Activated B cell treated with CpG ODN at 0.5 μM for 24 hours (primary cell): ENCODE measurements at regions not wholly inside any gene's neighbourhood (a gene's known extent, or its start where the extent isn't known, plus 50 kb on each side); places are given as distances from the start of the nearest gene placed in this dataset.

ENCODE experiments used
- ATAC-seq: fragments of 200-7000 bp; cut with Tn5 transposase; one replicate; pipeline ENCODE4 v1.10.0; 2021; ENCODE audit warnings: low read depth, mild to moderate bottlenecking, moderate library complexity
- CTCF ChIA-PET: fragments of 350-600 bp; sonication (Branson Sonifier 250); formaldehyde crosslinking; loops from one replicate; lab custom pipeline; 2021; ENCODE audit warnings: antibody characterized with exemption; lab: Charles Lee
- POLR2A ChIA-PET: fragments of 350-600 bp; sonication (Branson Sonifier 250); formaldehyde crosslinking; loops from one replicate; lab custom pipeline; 2021; ENCODE audit warnings: antibody characterized with exemption; lab: Charles Lee
- DNase-seq: peaks from one replicate; pipeline ENCODE4 v3.0.0; 2022
- H3K27ac Mint-ChIP-seq: one replicate; pipeline ENCODE4 v1.8.0; 2020; ENCODE audit warnings: mixed read lengths
- H3K27me3 Mint-ChIP-seq: one replicate; pipeline ENCODE4 v1.8.0; 2021; ENCODE audit warnings: mixed read lengths
- H3K36me3 Mint-ChIP-seq: one replicate; pipeline ENCODE4 v1.8.0; 2021; ENCODE audit warnings: low read depth, mixed read lengths
- H3K4me1 Mint-ChIP-seq: one replicate; pipeline ENCODE4 v1.8.0; 2021; ENCODE audit warnings: mixed read lengths
- H3K4me3 Mint-ChIP-seq: one replicate; pipeline ENCODE4 v1.8.0; 2020; ENCODE audit warnings: mild to moderate bottlenecking, mixed read lengths
- H3K9me3 Mint-ChIP-seq: one replicate; pipeline ENCODE4 v1.8.0; 2020; ENCODE audit warnings: mixed read lengths
- CTCF ChIP-seq: fragments of 200-600 bp; IDR thresholded peaks from one replicate; pipeline ENCODE4 v1.8.0; 2022; ENCODE audit warnings: antibody characterized with exemption, mild to moderate bottlenecking
- intact Hi-C: fragments of 100-400 bp; cut with micrococcal nuclease; formaldehyde crosslinking; loops from one replicate; pipeline ENCODE4 v1.15.1; 2024

- ChIA-PET POLR2A (no interaction called here), CTCF (no interaction called here)
- DNase-seq (no peak), ATAC-seq (no peak)
- Mint-ChIP-seq H3K27ac (no peak overlapping the region), H3K4me3 (no peak overlapping the region), H3K36me3 (no peaks in the 10 kb centered on the region), H3K4me1 (no peaks in the 10 kb centered on the region), H3K9me3 (no peaks in the 10 kb centered on the region), H3K27me3 (peaks cover 11% of the 10 kb centered on the region)
- no peak for TF ChIP-seq CTCF
- intact Hi-C loops = no loop called here
These were observed 55.4 kb upstream of the SLC10A7 start for GRCh38 chr4:146577111-146577510.

GRCh38 chr4:146582864-146583263 is 55.8 kb upstream of the POU4F2 start:
- H3K4me1 Mint-ChIP-seq = no peaks in the 10 kb centered on the region
- no peak overlapping the region for H3K4me3 Mint-ChIP-seq
- no peak for ATAC-seq
- H3K27me3 Mint-ChIP-seq = peaks cover 4% of the 10 kb centered on the region
- no peaks in the 10 kb centered on the region for H3K9me3 Mint-ChIP-seq
- intact Hi-C loops = no loop called here
- no peak overlapping the region for H3K27ac Mint-ChIP-seq
- ChIA-PET CTCF (no interaction called here), POLR2A (interaction anchor here (0.6 kb wide), 1 partner anchor 552 kb away, joined by 3 read pairs; no protein-coding TSS in a partner anchor)
- no peak for TF ChIP-seq CTCF
- no peak for DNase-seq
- no peaks in the 10 kb centered on the region for H3K36me3 Mint-ChIP-seq

- CTCF ChIA-PET = no interaction called here
- no peak for TF ChIP-seq CTCF
- intact Hi-C loops = no loop called here
- H3K27me3 Mint-ChIP-seq = peaks cover 4% of the 10 kb centered on the region
- H3K4me3 Mint-ChIP-seq = no peak overlapping the region
- H3K36me3 Mint-ChIP-seq = no peaks in the 10 kb centered on the region
- DNase-seq (no peak), ATAC-seq (no peak)
- H3K4me1 Mint-ChIP-seq = no peaks in the 10 kb centered on the region
- no peak overlapping the region for H3K27ac Mint-ChIP-seq
- H3K9me3 Mint-ChIP-seq = no peaks in the 10 kb centered on the region
- POLR2A ChIA-PET = no interaction called here
These were observed 52.8 kb upstream of the POU4F2 start for GRCh38 chr4:146585761-146586333.
